Brain microvascular endothelial cell (primary cell): ENCODE measurements at regions not wholly inside any gene's neighbourhood (a gene's known extent, or its start where the extent isn't known, plus 50 kb on each side); places are given as distances from the start of the nearest gene placed in this dataset.

ENCODE experiments used
- DNase-seq: peaks from one replicate; pipeline ENCODE4 v3.0.0-alpha.2; 2020
- H3K27ac ChIP-seq: fragments of 250-450 bp; sonication (Bioruptor Pico); 2 replicates; pipeline ENCODE4 v1.5.1; 2020; ENCODE audit warnings: mild to moderate bottlenecking, moderate library complexity
- H3K27me3 ChIP-seq: fragments of 250-450 bp; sonication (Bioruptor Pico); replicated peaks from 2 replicates; pipeline ENCODE4 v1.5.1; 2020; ENCODE audit warnings: mild to moderate bottlenecking
- H3K36me3 ChIP-seq: fragments of 250-450 bp; sonication (Bioruptor Pico); replicated peaks from 2 replicates; pipeline ENCODE4 v1.5.1; 2020; ENCODE audit warnings: mild to moderate bottlenecking
- H3K4me3 ChIP-seq: 2 replicates; pipeline ENCODE4 v1.5.1; 2011; ENCODE audit warnings: low read depth, mild to moderate bottlenecking, control low read depth, low read length, moderate library complexity
- CTCF ChIP-seq: IDR thresholded peaks from 2 replicates; pipeline ENCODE4 v1.5.1; 2011; ENCODE audit warnings: low read depth, mild to moderate bottlenecking, moderate library complexity, low read length, control low read depth, inconsistent platforms; ENCODE audit errors: missing control alignments
- in situ Hi-C: cut with HindIII; loops from 2 replicates; pipeline ENCODE4 v1.10.0; 2017; ENCODE audit warnings: low sequenced_read_pairs, low pct_ligation_motif_present

- in situ Hi-C loops, result no loop called here
- no peaks in the 10 kb centered on the region for H3K36me3 ChIP-seq
- no peaks in the 10 kb centered on the region for H3K27me3 ChIP-seq
- no peak for DNase-seq
- H3K4me3 ChIP-seq, result no peak overlapping the region
- TF ChIP-seq CTCF, result no peak
- no peak overlapping the region for H3K27ac ChIP-seq
Measured at GRCh38 chr2:59957504-59957903, 596.0 kb downstream of the BCL11A start.

- H3K27ac ChIP-seq, result no peak overlapping the region
- H3K36me3 ChIP-seq, result no peaks in the 10 kb centered on the region
- no peak for DNase-seq
- TF ChIP-seq CTCF, result no peak
- no peaks in the 10 kb centered on the region for H3K27me3 ChIP-seq
- in situ Hi-C loops, result no loop called here
- no peak overlapping the region for H3K4me3 ChIP-seq
Measured at GRCh38 chr2:59956981-59957380, 596.5 kb downstream of the BCL11A start.

GRCh38 chr2:59947917-59948541, 605.4 kb downstream of the BCL11A start:
- in situ Hi-C loops, result no loop called here
- no peak for DNase-seq
- no peak for TF ChIP-seq CTCF
- Histone ChIP-seq H3K4me3 (no peak overlapping the region), H3K27me3 (no peaks in the 10 kb centered on the region), H3K36me3 (no peaks in the 10 kb centered on the region), H3K27ac (no peak overlapping the region)

GRCh38 chr2:59947209-59947608, 606.2 kb downstream of the BCL11A start:
- DNase-seq, result no peak
- no peak overlapping the region for H3K4me3 ChIP-seq
- H3K27ac ChIP-seq, result no peak overlapping the region
- H3K36me3 ChIP-seq, result no peaks in the 10 kb centered on the region
- in situ Hi-C loops, result no loop called here
- no peaks in the 10 kb centered on the region for H3K27me3 ChIP-seq
- TF ChIP-seq CTCF, result no peak

- Histone ChIP-seq H3K27me3 (no peaks in the 10 kb centered on the region), H3K4me3 (no peak overlapping the region), H3K36me3 (no peaks in the 10 kb centered on the region), H3K27ac (no peak overlapping the region)
- in situ Hi-C loops, result no loop called here
- DNase-seq, result no peak
- TF ChIP-seq CTCF, result no peak
Measured at GRCh38 chr2:59939236-59939635, 614.2 kb downstream of the BCL11A start.

- Histone ChIP-seq H3K27me3 (no peaks in the 10 kb centered on the region), H3K36me3 (no peaks in the 10 kb centered on the region), H3K4me3 (no peak overlapping the region), H3K27ac (no peak overlapping the region)
- TF ChIP-seq CTCF, result no peak
- DNase-seq, result no peak
- in situ Hi-C loops, result no loop called here
Measured at GRCh38 chr2:59938181-59938580, 615.3 kb downstream of the BCL11A start.
